K562 (cell line): ENCODE measurements at regions not wholly inside any gene's neighbourhood (a gene's known extent, or its start where the extent isn't known, plus 50 kb on each side); places are given as distances from the start of the nearest gene placed in this dataset.

Experiments used
- ASH1L ChIP-seq: fragments of 450-650 bp; IDR thresholded peaks from 2 replicates; pipeline ENCODE4 v1.6.1; 2018; ENCODE audit warnings: borderline replicate concordance, mild to moderate bottlenecking, low read depth; ENCODE audit not compliant: partially characterized antibody
- BCL6 ChIP-seq: fragments of 250-450 bp; sonication (Bioruptor Pico); IDR thresholded peaks from 2 replicates; pipeline ENCODE4 v1.4.0; 2020
- CXXC5 ChIP-seq: fragments of 250-450 bp; sonication (Bioruptor Pico); IDR thresholded peaks from 2 replicates; pipeline ENCODE4 v1.8.0; 2022; ENCODE audit warnings: inconsistent platforms, mild to moderate bottlenecking, moderate library complexity
- E2F3 ChIP-seq: fragments of 250-450 bp; sonication (Bioruptor Pico); IDR thresholded peaks from 2 replicates; pipeline ENCODE4 v1.4.0; 2020; ENCODE audit warnings: mild to moderate bottlenecking
- FOXA1 ChIP-seq: fragments of 450-650 bp; IDR thresholded peaks from 2 replicates; pipeline ENCODE4 v1.6.1; 2016; ENCODE audit warnings: mild to moderate bottlenecking, borderline replicate concordance
- GTF2F1 ChIP-seq: IDR thresholded peaks from 2 replicates; pipeline ENCODE4 v1.6.1; 2011; ENCODE audit warnings: low read depth, low read length, improper control_type of control experiment
- HNRNPUL1 ChIP-seq: fragments of 200-400 bp; formaldehyde crosslinking; IDR thresholded peaks from 2 replicates; pipeline ENCODE4 v1.6.1; 2017; ENCODE audit warnings: low read length
- JUN ChIP-seq, 2 experiments: sonication (generic) in 1 of 2; formaldehyde crosslinking in 1 of 2; IDR thresholded peaks; 2 replicates each; pipeline versions ENCODE4 v1.6.1 to v1.8.0; 2012 to 2022; ENCODE audit warnings: borderline replicate concordance in 2 of 2, mild to moderate bottlenecking in 2 of 2, improper control_type of control experiment in 1 of 2, low read depth in 1 of 2, low read length in 1 of 2, missing genetic modification reagents in 1 of 2
- KDM1A ChIP-seq, 2 experiments: fragments of 450-650 bp; IDR thresholded peaks; 2 replicates each; pipeline ENCODE4 v1.6.1; 2016; ENCODE audit warnings: mild to moderate bottlenecking in 2 of 2
- LCOR ChIP-seq: sonication (generic); formaldehyde crosslinking; IDR thresholded peaks from 2 replicates; pipeline ENCODE4 v1.8.0; 2022; ENCODE audit warnings: mild to moderate bottlenecking, missing genetic modification reagents
- LEF1 ChIP-seq: fragments of 450-650 bp; IDR thresholded peaks from 2 replicates; pipeline ENCODE4 v1.6.1; 2016; ENCODE audit warnings: mild to moderate bottlenecking
- MAFG ChIP-seq: fragments of 450-650 bp; conservative IDR thresholded peaks from 2 replicates; pipeline ENCODE4 v1.6.1; 2016; ENCODE audit warnings: missing genetic modification characterization, missing compliant biosample characterization
- MEF2A ChIP-seq: IDR thresholded peaks from 2 replicates; pipeline ENCODE4 v1.6.1; 2011; ENCODE audit warnings: low read depth, mild to moderate bottlenecking, low read length, moderate library complexity; ENCODE audit not compliant: control insufficient read depth
- MYC ChIP-seq, 2 experiments: fragments of 250-450 bp in 1 of 2; sonication (Bioruptor Pico) in 1 of 2; IDR thresholded peaks; 2 replicates each; pipeline versions ENCODE4 v1.5.1 to v1.6.1; 2012 to 2021; ENCODE audit warnings: low read depth in 2 of 2, borderline replicate concordance in 1 of 2, improper control_type of control experiment in 1 of 2, low read length in 1 of 2, mild to moderate bottlenecking in 1 of 2, moderate library complexity in 1 of 2
- MYNN ChIP-seq, 2 experiments: sonication (generic); formaldehyde crosslinking in 1 of 2; IDR thresholded peaks; 2 replicates each; pipeline versions ENCODE4 v1.5.0 to v1.6.1; 2016 to 2020; ENCODE audit warnings: antibody characterized with exemption in 1 of 2, missing genetic modification reagents in 1 of 2
- NBN ChIP-seq: fragments of 450-650 bp; IDR thresholded peaks from 2 replicates; pipeline ENCODE4 v1.6.1; 2016; ENCODE audit warnings: low read depth, mild to moderate bottlenecking
- NR2F6 ChIP-seq: fragments of 450-650 bp; formaldehyde crosslinking; IDR thresholded peaks from 2 replicates; pipeline ENCODE4 v1.4.0; 2020; ENCODE audit warnings: mild to moderate bottlenecking
- NR4A1 ChIP-seq, 2 experiments: fragments of 250-450 bp in 1 of 2; fragments of 450-650 bp in 1 of 2; sonication (Bioruptor Pico) in 1 of 2; IDR thresholded peaks; 2 replicates each; pipeline versions ENCODE4 v1.4.0 to v1.6.1; 2016 to 2020; ENCODE audit warnings: mild to moderate bottlenecking in 2 of 2, missing compliant biosample characterization in 1 of 2, missing genetic modification characterization in 1 of 2, moderate library complexity in 1 of 2
- PTRF ChIP-seq: fragments of 450-650 bp; IDR thresholded peaks from 2 replicates; pipeline ENCODE4 v1.6.1; 2016; ENCODE audit warnings: mild to moderate bottlenecking, missing genetic modification characterization, missing compliant biosample characterization
- SLC30A9 ChIP-seq: fragments of 250-450 bp; sonication (Bioruptor Pico); IDR thresholded peaks from 2 replicates; pipeline ENCODE4 v1.8.0; 2022; ENCODE audit warnings: mild to moderate bottlenecking, moderate library complexity
- SMARCC2 ChIP-seq: fragments of 450-650 bp; IDR thresholded peaks from 2 replicates; pipeline ENCODE4 v1.6.1; 2017; ENCODE audit warnings: antibody characterized with exemption, moderate library complexity, mild to moderate bottlenecking, low read depth
- TCF3 ChIP-seq: sonication (generic); formaldehyde crosslinking; IDR thresholded peaks from 2 replicates; pipeline ENCODE4 v1.4.0; 2020; ENCODE audit warnings: mild to moderate bottlenecking, missing genetic modification reagents
- ZFX ChIP-seq: sonication (generic); formaldehyde crosslinking; IDR thresholded peaks from 2 replicates; pipeline ENCODE4 v1.8.0; 2022; ENCODE audit warnings: mild to moderate bottlenecking, missing genetic modification reagents, moderate library complexity
- ZNF133 ChIP-seq: fragments of 250-450 bp; sonication (Bioruptor Pico); IDR thresholded peaks from 2 replicates; pipeline ENCODE4 v1.4.0; 2020; ENCODE audit warnings: mild to moderate bottlenecking
- ZNF354B ChIP-seq: fragments of 250-450 bp; sonication (Bioruptor Pico); IDR thresholded peaks from 2 replicates; pipeline ENCODE4 v1.4.0; 2020
- ZNF507 ChIP-seq: conservative IDR thresholded peaks from 2 replicates; pipeline ENCODE4 v1.6.1; 2017; ENCODE audit warnings: missing genetic modification characterization, missing compliant biosample characterization
- TF ChIP-seq, protein P1 (sequence below): IDR thresholded peaks from 2 replicates; pipeline ENCODE4 v1.6.1; 2014; ENCODE audit warnings: antibody characterized with exemption
- TF ChIP-seq, protein P2 (sequence below): sonication (generic); formaldehyde crosslinking; IDR thresholded peaks from 2 replicates; pipeline ENCODE4 v1.5.0; 2020; ENCODE audit warnings: missing genetic modification reagents

DNA sequence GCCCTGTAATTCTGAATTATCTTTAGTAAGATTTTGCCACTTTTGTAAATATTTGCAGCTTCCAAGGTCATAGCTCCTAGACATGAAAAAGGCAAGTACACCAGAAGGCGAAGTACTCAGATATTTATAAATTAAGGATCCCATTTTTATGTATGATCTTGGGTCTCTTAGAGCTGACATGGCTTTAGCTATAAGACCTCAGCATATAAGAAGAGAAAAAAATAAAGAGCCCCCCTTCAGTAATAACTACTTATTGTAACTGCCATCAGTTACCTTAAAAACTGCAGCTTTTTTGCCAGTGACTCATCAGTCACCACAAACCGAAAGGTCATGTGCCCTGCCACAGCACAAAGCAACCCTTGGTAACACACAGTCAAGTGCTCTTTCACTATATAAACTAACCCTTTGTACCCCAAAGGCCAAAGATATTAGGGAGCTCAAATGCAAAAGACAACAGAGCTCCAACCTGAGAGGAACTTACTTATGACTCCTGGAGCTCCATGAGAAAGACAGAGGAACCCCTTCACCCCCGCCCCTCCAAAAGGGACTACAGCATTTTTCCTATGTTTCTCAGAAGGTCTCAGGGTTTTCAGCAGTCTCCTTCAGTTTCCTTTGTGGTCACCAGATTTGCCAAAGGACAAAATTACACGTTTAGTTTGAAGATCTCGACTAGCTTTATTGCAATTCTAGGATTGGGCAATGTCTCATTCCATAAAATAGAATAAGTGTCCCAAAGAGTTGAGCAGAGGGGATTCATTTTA lies 219.8 kb upstream of the DUSP10 start (continued):
- TF ChIP-seq NR2F6 (CRISPR knock-in tag) (0 out of 2 replicates have a peak, but pooled peaks have one; percentile 18), E2F3 (CRISPR knock-in tag) (0 out of 2 replicates have a peak, but pooled peaks have one; percentile 24), HNRNPUL1 (no peak), ZNF507 (tag) (no peak), ASH1L (no peak), NBN (no peak), LCOR (CRISPR knock-in tag) (no peak), MYC (IDR thresholded peaks at IDR 0.05; ENCODE audit: low read depth, low read length) (no peak), MYC (CRISPR knock-in tag; IDR thresholded peaks at IDR 0.05; ENCODE audit: borderline replicate concordance, low read depth) (no peak), MYNN (IDR thresholded peaks at IDR 0.05) (no peak), MYNN (CRISPR knock-in tag; IDR thresholded peaks at IDR 0.05) (no peak), SLC30A9 (no peak), FOXA1 (no peak), JUN (IDR thresholded peaks at IDR 0.05; ENCODE audit: borderline replicate concordance, low read depth, low read length) (peak; percentile 68; the same call in 1 of the 2 replicates), JUN (CRISPR knock-in tag; IDR thresholded peaks at IDR 0.05; ENCODE audit: borderline replicate concordance) (no peak), TCF3 (CRISPR knock-in tag) (no peak), SMARCC2 (0 out of 2 replicates have a peak, but pooled peaks have one; percentile 57), KDM1A (IDR thresholded peaks at IDR 0.05) (0 out of 4 replicates have a peak, but pooled peaks have one; percentile 6 to 7), PTRF (no peak), ZNF133 (CRISPR knock-in tag) (no peak), BCL6 (CRISPR knock-in tag) (0 out of 2 replicates have a peak, but pooled peaks have one; percentile 22), CXXC5 (CRISPR knock-in tag) (peak; percentile 5), NR4A1 (CRISPR knock-in tag; IDR thresholded peaks at IDR 0.05) (peak; percentile 42; the same call in 1 of the 2 replicates), NR4A1 (tag; IDR thresholded peaks at IDR 0.05) (no peak), MAFG (tag) (no peak), LEF1 (peak; percentile 49; the same call in 1 of the 2 replicates), ZNF354B (CRISPR knock-in tag) (no peak), MEF2A (no peak), ZFX (CRISPR knock-in tag) (no peak), GTF2F1 (no peak)
- TF ChIP-seq, protein P1, sequence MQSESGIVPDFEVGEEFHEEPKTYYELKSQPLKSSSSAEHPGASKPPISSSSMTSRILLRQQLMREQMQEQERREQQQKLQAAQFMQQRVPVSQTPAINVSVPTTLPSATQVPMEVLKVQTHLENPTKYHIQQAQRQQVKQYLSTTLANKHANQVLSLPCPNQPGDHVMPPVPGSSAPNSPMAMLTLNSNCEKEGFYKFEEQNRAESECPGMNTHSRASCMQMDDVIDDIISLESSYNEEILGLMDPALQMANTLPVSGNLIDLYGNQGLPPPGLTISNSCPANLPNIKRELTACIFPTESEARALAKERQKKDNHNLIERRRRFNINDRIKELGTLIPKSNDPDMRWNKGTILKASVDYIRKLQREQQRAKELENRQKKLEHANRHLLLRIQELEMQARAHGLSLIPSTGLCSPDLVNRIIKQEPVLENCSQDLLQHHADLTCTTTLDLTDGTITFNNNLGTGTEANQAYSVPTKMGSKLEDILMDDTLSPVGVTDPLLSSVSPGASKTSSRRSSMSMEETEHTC, result peak; percentile 32; the same call in 1 of the 2 replicates
- TF ChIP-seq, protein P2, sequence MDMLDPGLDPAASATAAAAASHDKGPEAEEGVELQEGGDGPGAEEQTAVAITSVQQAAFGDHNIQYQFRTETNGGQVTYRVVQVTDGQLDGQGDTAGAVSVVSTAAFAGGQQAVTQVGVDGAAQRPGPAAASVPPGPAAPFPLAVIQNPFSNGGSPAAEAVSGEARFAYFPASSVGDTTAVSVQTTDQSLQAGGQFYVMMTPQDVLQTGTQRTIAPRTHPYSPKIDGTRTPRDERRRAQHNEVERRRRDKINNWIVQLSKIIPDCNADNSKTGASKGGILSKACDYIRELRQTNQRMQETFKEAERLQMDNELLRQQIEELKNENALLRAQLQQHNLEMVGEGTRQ, result peak; percentile 54; the same call in 1 of the 2 replicates
